Gastrocnemius medialis (tissue), 4 donors: ENCODE measurements at regions not wholly inside any gene's neighbourhood (a gene's known extent, or its start where the extent isn't known, plus 50 kb on each side); places are given as distances from the start of the nearest gene placed in this dataset.
A peak's percentile ranks its signal among the peaks of the same experiment; 100 is the strongest.

Source experiments
- ATAC-seq, 2 donors: fragments of 150-250 bp; one replicate each; pipeline ENCODE4 v1.9.1; 2016
- DNase-seq, 2 donors: peaks; one replicate each; pipeline ENCODE4 v3.0.0-alpha.2; 2019
- H3K27ac ChIP-seq, 4 donors: fragments of 200-600 bp; sonication (generic); 1 replicate in 1 of 4; 2 replicates in 3 of 4; pipeline ENCODE4 v1.5.1; 2016 to 2018; ENCODE audit warnings: mild to moderate bottlenecking in 2 of 4, moderate library complexity in 1 of 4
- H3K27me3 ChIP-seq, 3 donors: fragments of 200-600 bp; sonication (generic) in 2 of 3; 1 replicate in 1 of 3; 2 replicates in 2 of 3; pipeline versions ENCODE4 v1.5.1 to v1.6.0; 2016 to 2019; ENCODE audit warnings: mild to moderate bottlenecking in 1 of 3, moderate library complexity in 1 of 3
- H3K36me3 ChIP-seq, 2 donors: fragments of 200-600 bp; sonication (generic) in 1 of 2; one replicate each; pipeline ENCODE4 v1.5.1; 2017 to 2018
- H3K4me1 ChIP-seq, 2 donors: fragments of 200-600 bp; sonication (generic) in 1 of 2; one replicate each; pipeline ENCODE4 v1.5.1; 2016 to 2017; ENCODE audit warnings: mild to moderate bottlenecking in 2 of 2
- H3K4me3 ChIP-seq, 4 donors: fragments of 200-600 bp; sonication (generic) in 3 of 4; 1 replicate in 1 of 4; 2 replicates in 3 of 4; pipeline ENCODE4 v1.5.1; 2016 to 2019; ENCODE audit warnings: mild to moderate bottlenecking in 2 of 4
- H3K9me3 ChIP-seq, 3 donors: fragments of 200-600 bp; sonication (generic) in 2 of 3; 1 replicate in 1 of 3; 2 replicates in 2 of 3; pipeline ENCODE4 v1.5.1; 2016 to 2019
- POLR2A ChIP-seq, 2 donors: fragments of 450-650 bp; IDR thresholded peaks; one replicate each; pipeline ENCODE4 v1.6.1; 2017; ENCODE audit warnings: antibody characterized with exemption in 2 of 2, mild to moderate bottlenecking in 2 of 2, moderate library complexity in 2 of 2
- in situ Hi-C, 4 donors: fragments of 200-750 bp; cut with MboI; loops; one replicate each; pipeline versions ENCODE4 v1.15.0 to v1.8.0; 2017; ENCODE audit warnings: low sequenced_read_pairs in 4 of 4
- intact Hi-C: fragments of 100-400 bp; cut with DNase I; formaldehyde crosslinking; loops from one replicate; pipeline ENCODE4 v1.15.1; 2023; ENCODE audit warnings: low total_unique reads
- TF ChIP-seq, protein P1 (sequence below), 5 experiments: fragments of 450-650 bp in 3 of 5; fragments of 200-600 bp in 2 of 5; sonication (generic) in 2 of 5; IDR thresholded peaks in 4 of 5; conservative IDR thresholded peaks in 1 of 5; 1 replicate in 4 of 5; 2 replicates in 1 of 5; pipeline ENCODE4 v1.5.1; 2016 to 2019; ENCODE audit warnings: antibody characterized with exemption in 5 of 5, mild to moderate bottlenecking in 3 of 5, moderate library complexity in 3 of 5

DNA sequence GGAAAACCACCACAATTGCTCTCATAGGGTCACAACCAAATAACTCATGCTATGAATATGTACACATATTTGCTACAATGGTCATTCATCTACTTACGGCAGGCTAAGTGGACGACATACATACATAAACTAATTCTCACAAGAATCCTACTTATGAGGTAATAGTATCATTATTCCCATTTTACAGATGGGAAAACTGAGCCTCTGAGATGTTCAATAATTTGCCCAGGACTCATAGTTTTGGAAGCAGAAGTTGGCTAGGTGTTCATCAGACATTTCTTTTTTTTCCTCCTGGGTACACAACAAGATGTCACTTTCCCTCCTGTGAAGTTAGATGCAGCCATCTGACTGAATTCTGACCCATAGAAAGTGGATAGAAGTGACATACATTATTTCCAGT, 89.0 kb upstream of the PKDCC start:
- ATAC-seq, result no peak
- in situ Hi-C loops, result no loop called here

DNA sequence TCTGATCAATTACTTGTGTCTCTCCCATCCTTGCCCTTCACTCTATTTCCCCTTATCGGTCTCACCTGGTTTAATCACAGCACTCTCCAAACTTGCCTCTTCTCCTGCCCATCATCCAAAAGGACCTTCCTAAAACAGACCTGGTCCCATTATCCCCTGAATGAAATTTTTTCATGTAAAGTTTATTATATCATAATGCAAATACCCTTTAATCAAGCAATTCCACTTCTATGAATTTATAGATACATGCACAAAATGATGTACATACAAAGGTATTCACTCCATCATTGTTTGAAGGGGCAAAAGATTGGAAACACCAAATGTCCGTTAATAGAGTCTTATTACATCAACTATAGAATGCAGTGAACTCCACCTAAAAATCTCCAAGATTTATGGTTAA, 88.1 kb upstream of the PKDCC start:
- no peak for ATAC-seq
- TF ChIP-seq POLR2A (IDR thresholded peaks at IDR 0.05), result no peak
- TF ChIP-seq, protein P1, sequence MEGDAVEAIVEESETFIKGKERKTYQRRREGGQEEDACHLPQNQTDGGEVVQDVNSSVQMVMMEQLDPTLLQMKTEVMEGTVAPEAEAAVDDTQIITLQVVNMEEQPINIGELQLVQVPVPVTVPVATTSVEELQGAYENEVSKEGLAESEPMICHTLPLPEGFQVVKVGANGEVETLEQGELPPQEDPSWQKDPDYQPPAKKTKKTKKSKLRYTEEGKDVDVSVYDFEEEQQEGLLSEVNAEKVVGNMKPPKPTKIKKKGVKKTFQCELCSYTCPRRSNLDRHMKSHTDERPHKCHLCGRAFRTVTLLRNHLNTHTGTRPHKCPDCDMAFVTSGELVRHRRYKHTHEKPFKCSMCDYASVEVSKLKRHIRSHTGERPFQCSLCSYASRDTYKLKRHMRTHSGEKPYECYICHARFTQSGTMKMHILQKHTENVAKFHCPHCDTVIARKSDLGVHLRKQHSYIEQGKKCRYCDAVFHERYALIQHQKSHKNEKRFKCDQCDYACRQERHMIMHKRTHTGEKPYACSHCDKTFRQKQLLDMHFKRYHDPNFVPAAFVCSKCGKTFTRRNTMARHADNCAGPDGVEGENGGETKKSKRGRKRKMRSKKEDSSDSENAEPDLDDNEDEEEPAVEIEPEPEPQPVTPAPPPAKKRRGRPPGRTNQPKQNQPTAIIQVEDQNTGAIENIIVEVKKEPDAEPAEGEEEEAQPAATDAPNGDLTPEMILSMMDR (IDR thresholded peaks at IDR 0.05 in 4 of 5, conservative IDR thresholded peaks at IDR 0.05 in 1 of 5), result no peak
- intact Hi-C loops, result no loop called here
- in situ Hi-C loops, result no loop called here
- H3K4me3 ChIP-seq, result no peak overlapping the region
- H3K9me3 ChIP-seq, result no peaks in the 10 kb centered on the region
- H3K27me3 ChIP-seq, result no peaks in the 10 kb centered on the region
- no peaks in the 10 kb centered on the region for H3K36me3 ChIP-seq
- peaks cover 5 to 7% of the 10 kb centered on the region in 2 donors for H3K4me1 ChIP-seq
- DNase-seq, result no peak
- H3K27ac ChIP-seq, result no peak overlapping the region

More for the DNA sequence above, 89.0 kb upstream of the PKDCC start:
- Histone ChIP-seq H3K27ac (no peak overlapping the region), H3K4me1 (peaks cover 1 to 3% of the 10 kb centered on the region in 2 donors), H3K9me3 (no peaks in the 10 kb centered on the region), H3K4me3 (no peak overlapping the region), H3K36me3 (no peaks in the 10 kb centered on the region), H3K27me3 (no peaks in the 10 kb centered on the region)
- TF ChIP-seq, protein P1 (IDR thresholded peaks at IDR 0.05 in 4 of 5, conservative IDR thresholded peaks at IDR 0.05 in 1 of 5), result no peak
- TF ChIP-seq POLR2A (IDR thresholded peaks at IDR 0.05), result no peak
- intact Hi-C loops, result no loop called here
- no peak for DNase-seq

DNA sequence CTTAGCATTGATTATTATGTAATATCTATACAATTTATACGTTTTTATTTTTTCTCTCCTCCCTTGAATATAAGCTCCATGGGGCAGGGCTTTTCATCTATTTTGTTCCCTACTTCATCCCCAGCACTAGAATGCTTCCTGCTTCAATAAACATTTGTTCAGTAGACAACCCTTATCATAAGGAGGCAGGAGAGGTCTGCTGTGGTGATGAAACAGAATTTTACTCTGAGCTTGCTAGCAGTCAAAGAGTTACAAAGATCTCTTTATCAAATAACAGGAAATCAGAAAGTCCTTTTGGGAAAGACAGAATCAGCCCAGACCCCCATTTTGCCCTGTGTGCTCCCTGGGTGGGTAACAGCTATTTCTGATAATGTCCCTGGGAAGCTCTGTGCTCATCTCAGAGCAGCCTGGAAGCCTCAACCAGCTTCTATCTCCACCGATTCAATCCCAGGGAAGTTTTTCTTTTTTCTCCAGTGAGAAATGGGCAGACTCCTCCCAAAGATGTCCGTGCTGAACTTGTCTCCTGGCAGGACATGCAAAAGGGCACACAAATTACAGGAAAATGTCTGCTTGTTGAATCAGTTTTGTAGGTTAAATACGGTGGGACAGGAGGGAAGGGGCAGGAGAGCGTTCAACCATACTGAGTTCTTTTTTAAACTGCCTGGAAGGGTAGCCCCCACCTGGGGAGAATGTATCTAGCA, 84.7 kb upstream of the PKDCC start:
- TF ChIP-seq POLR2A (IDR thresholded peaks at IDR 0.05), result no peak
- TF ChIP-seq, protein P1 (IDR thresholded peaks at IDR 0.05 in 4 of 5, conservative IDR thresholded peaks at IDR 0.05 in 1 of 5), result no peak
- peaks cover 32 to 34% of the 10 kb centered on the region in 2 donors for H3K4me1 ChIP-seq
- peak overlapping the region in 1 of 4 donors; percentile 8 for H3K27ac ChIP-seq

DNA sequence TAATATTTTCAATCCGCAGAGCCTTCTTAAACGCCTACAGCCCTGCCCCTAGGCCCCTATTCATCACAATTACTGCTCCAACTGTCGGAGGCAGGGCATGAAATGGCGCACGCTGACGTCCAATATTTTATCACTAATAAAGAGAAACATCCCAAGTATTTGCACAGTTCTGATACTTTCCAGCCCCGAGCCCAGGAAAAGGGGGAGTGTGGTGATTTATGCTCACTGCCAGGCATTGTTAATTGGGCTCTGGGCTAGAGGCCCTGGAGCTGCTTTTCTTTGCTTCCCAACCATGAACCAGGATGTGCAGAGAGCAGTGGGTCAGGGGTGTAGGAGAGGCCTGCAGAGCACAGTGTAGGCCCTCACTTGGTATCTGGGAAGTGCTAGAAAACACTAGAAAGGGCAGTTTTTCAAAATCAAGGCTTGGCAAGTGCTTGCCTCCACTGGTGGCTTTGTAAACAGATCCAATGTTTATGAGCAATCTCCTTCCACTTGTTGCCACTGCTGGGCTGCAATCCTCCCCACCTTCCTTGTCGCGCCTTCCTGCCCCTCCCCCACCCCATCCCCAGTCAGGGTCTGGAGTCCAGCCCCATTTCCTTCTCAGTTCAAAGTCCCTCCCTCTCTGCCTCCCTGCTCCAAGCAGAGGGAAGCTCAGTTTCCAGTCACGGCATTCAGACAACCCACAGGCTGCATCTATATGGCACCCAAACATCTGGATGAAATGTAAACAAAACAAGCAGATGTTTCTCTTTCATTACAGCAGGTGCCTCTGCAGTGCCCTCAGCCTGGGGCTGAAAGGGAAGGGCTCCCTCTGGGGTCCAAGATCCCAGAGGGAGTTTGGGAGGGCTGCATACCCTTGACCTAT, 83.9 kb upstream of the PKDCC start:
- no peak for ATAC-seq
- H3K4me3 ChIP-seq, result no peak overlapping the region
- peak overlapping the region in 2 of 4 donors; percentile 8 to 28 for H3K27ac ChIP-seq
- in situ Hi-C loops (no loop called here), intact Hi-C loops (no loop called here)
- H3K36me3 ChIP-seq, result no peaks in the 10 kb centered on the region
- no peak for TF ChIP-seq POLR2A (IDR thresholded peaks at IDR 0.05)
- no peaks in the 10 kb centered on the region for H3K27me3 ChIP-seq
- no peaks in the 10 kb centered on the region for H3K9me3 ChIP-seq
- peaks cover 32 to 34% of the 10 kb centered on the region in 2 donors for H3K4me1 ChIP-seq
- DNase-seq, result peak in 1 of 2 donors; percentile 23

More for the DNA sequence above, 84.7 kb upstream of the PKDCC start:
- Histone ChIP-seq H3K9me3 (no peaks in the 10 kb centered on the region), H3K4me3 (no peak overlapping the region), H3K36me3 (no peaks in the 10 kb centered on the region), H3K27me3 (no peaks in the 10 kb centered on the region)
- no peak for ATAC-seq
- in situ Hi-C loops (no loop called here), intact Hi-C loops (no loop called here)
- no peak for DNase-seq
